GM12874 (cell line): ENCODE measurements at regions not wholly inside any gene's neighbourhood (a gene's known extent, or its start where the extent isn't known, plus 50 kb on each side); places are given as distances from the start of the nearest gene placed in this dataset.

ENCODE experiments used
- TF ChIP-seq, protein P1 (sequence below): IDR thresholded peaks from 2 replicates; pipeline ENCODE4 v1.5.1; 2011; ENCODE audit warnings: low read depth, mild to moderate bottlenecking, control low read depth, low read length, moderate library complexity; ENCODE audit not compliant: insufficient read depth

DNA sequence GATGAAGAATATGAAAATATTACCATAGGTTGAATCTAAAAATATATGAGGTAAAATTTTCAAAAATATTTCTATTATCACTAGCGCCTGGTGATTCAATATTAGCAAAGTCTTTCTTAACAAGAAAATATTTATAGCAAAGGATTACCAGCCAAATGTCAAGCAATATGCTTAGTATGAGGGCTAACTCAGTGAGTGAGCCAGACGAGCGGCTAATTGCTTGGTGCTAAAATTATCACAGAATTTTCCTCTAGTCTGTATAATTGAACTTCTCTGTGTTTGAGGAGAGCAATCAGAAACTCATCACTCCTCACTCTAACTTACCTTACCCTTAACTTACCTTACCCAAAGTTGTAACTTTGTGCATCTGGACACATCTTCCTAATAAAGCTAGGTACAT is 304.9 kb upstream of the PRR16 start:
- TF ChIP-seq, protein P1, sequence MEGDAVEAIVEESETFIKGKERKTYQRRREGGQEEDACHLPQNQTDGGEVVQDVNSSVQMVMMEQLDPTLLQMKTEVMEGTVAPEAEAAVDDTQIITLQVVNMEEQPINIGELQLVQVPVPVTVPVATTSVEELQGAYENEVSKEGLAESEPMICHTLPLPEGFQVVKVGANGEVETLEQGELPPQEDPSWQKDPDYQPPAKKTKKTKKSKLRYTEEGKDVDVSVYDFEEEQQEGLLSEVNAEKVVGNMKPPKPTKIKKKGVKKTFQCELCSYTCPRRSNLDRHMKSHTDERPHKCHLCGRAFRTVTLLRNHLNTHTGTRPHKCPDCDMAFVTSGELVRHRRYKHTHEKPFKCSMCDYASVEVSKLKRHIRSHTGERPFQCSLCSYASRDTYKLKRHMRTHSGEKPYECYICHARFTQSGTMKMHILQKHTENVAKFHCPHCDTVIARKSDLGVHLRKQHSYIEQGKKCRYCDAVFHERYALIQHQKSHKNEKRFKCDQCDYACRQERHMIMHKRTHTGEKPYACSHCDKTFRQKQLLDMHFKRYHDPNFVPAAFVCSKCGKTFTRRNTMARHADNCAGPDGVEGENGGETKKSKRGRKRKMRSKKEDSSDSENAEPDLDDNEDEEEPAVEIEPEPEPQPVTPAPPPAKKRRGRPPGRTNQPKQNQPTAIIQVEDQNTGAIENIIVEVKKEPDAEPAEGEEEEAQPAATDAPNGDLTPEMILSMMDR = no peak

- TF ChIP-seq, protein P1 = no peak
Measured at GRCh38 chr5:120160124-120160895, 303.8 kb upstream of the PRR16 start.

DNA sequence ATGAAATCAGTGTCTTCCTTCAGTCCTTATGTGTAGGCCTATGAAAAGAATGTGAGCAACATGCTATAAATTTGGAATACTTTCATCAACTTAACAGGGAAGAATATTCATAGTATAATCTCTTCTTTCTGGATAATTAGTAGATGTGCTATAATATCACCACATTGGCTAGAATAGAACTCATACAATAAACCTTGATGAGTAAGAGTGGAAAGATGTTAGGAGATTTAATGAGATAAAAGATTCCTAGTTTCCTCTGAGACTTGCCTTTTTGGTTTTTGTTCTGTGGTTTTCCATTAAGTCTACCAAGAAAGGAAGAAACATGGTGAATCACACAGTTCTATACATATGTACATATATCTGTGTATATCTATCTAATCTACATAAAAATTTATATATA is 301.8 kb upstream of the PRR16 start:
- TF ChIP-seq, protein P1 = no peak

DNA sequence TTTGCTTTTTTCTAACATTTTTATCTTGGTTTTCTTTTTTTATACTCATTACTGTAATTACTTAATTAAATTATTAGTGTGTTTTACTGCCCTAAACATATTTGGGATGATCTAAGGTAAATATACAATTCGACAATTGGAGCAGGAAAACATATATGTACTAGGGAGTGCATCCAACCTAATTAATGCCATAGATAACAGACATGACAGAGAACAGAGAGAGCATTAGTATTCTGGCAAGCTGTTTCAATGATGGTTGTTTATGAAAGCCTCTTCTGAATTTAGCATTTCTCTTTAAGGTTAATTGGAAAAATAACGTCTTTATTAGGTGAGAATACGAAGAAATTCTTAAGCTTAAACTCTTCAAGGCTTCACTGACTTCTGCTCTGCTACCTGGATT is 300.1 kb upstream of the PRR16 start:
- TF ChIP-seq, protein P1 = no peak

GRCh38 chr5:120164986-120165385 is 299.1 kb upstream of the PRR16 start:
- TF ChIP-seq, protein P1 = no peak

GRCh38 chr5:120173125-120173524 is 291.0 kb upstream of the PRR16 start:
- TF ChIP-seq, protein P1 = no peak

- TF ChIP-seq, protein P1 = no peak
Measured at GRCh38 chr5:120174089-120174488, 290.0 kb upstream of the PRR16 start.
